NB4 (cell line): ENCODE measurements at regions not wholly inside any gene's neighbourhood (a gene's known extent, or its start where the extent isn't known, plus 50 kb on each side); places are given as distances from the start of the nearest gene placed in this dataset.

ENCODE experiments used
- DNase-seq: peaks from one replicate; pipeline ENCODE4 v3.0.0; 2010; ENCODE audit warnings: low read depth
- H3K4me3 ChIP-seq: one replicate; pipeline ENCODE4 v1.5.1; 2011; ENCODE audit warnings: mild to moderate bottlenecking, low read depth, low read length, moderate library complexity
- CTCF ChIP-seq: IDR thresholded peaks from one replicate; pipeline ENCODE4 v1.5.1; 2012; ENCODE audit warnings: low read depth, low read length
- MAX ChIP-seq: IDR thresholded peaks from 2 replicates; pipeline ENCODE4 v1.6.1; 2011; ENCODE audit warnings: low read depth, low read length
- MYC ChIP-seq: IDR thresholded peaks from 2 replicates; pipeline ENCODE4 v1.6.1; 2011; ENCODE audit warnings: low read depth, low read length
- POLR2A ChIP-seq: IDR thresholded peaks from 2 replicates; pipeline ENCODE4 v1.6.1; 2011; ENCODE audit warnings: mild to moderate bottlenecking; ENCODE audit not compliant: insufficient read length; ENCODE audit errors: extremely low read depth

- H3K4me3 ChIP-seq, result no peak overlapping the region
- TF ChIP-seq CTCF (no peak), POLR2A (no peak), MAX (no peak), MYC (no peak)
- DNase-seq, result no peak
Observed at GRCh38 chr4:156634612-156635011, 337.0 kb downstream of the PDGFC start.

- TF ChIP-seq MYC, result no peak
- TF ChIP-seq POLR2A, result no peak
Observed at GRCh38 chr4:156633847-156634246, 337.8 kb downstream of the PDGFC start.

GRCh38 chr4:156628858-156629257, 342.7 kb downstream of the PDGFC start:
- no peak overlapping the region for H3K4me3 ChIP-seq
- DNase-seq, result no peak
- TF ChIP-seq POLR2A, result no peak
- no peak for TF ChIP-seq CTCF
- TF ChIP-seq MYC, result no peak
- no peak for TF ChIP-seq MAX

More at GRCh38 chr4:156633847-156634246, 337.8 kb downstream of the PDGFC start:
- DNase-seq, result no peak
- no peak overlapping the region for H3K4me3 ChIP-seq

- TF ChIP-seq CTCF (no peak), MYC (no peak), POLR2A (no peak), MAX (no peak)
- no peak overlapping the region for H3K4me3 ChIP-seq
- no peak for DNase-seq
Observed at GRCh38 chr4:156623376-156623775, 348.2 kb downstream of the PDGFC start.

- TF ChIP-seq POLR2A (no peak), CTCF (no peak), MYC (no peak), MAX (no peak)
- DNase-seq, result no peak
- H3K4me3 ChIP-seq, result no peak overlapping the region
Observed at GRCh38 chr4:156620786-156621185, 350.8 kb downstream of the PDGFC start.

GRCh38 chr4:156619154-156619934, 352.3 kb downstream of the PDGFC start:
- DNase-seq, result no peak
- TF ChIP-seq POLR2A (no peak), CTCF (no peak), MAX (no peak), MYC (no peak)

More at GRCh38 chr4:156619154-156619934, 352.3 kb downstream of the PDGFC start:
- no peak overlapping the region for H3K4me3 ChIP-seq
